MM.1S (cell line): ENCODE measurements at regions not wholly inside any gene's neighbourhood (a gene's known extent, or its start where the extent isn't known, plus 50 kb on each side); places are given as distances from the start of the nearest gene placed in this dataset.

Experiments used
- CTCF ChIP-seq: fragments of 300-600 bp; sonication (generic); IDR thresholded peaks from 2 replicates; pipeline ENCODE4 v1.5.1; 2016; ENCODE audit warnings: antibody characterized with exemption, low read length, mixed read lengths
- EZH2 ChIP-seq: fragments of 300-600 bp; sonication (generic); optimal IDR thresholded peaks from 2 replicates; pipeline ENCODE3; 2017; ENCODE audit warnings: low read depth, mild to moderate bottlenecking, antibody characterized with exemption, low read length, mixed read lengths

GRCh38 chr4:144565527-144566195, 80.3 kb upstream of the HHIP start:
- TF ChIP-seq CTCF (no peak), EZH2 (no peak)
